ENCODE measurements at regions not wholly inside any gene's neighbourhood (a gene's known extent, or its start where the extent isn't known, plus 50 kb on each side); places are given as distances from the start of the nearest gene placed in this dataset.
"Not testable (repeated sequence)": the region's sequence is repeated elsewhere in the genome, so short reads cannot be mapped to it uniquely, and the experiment has no call there.

DNA sequence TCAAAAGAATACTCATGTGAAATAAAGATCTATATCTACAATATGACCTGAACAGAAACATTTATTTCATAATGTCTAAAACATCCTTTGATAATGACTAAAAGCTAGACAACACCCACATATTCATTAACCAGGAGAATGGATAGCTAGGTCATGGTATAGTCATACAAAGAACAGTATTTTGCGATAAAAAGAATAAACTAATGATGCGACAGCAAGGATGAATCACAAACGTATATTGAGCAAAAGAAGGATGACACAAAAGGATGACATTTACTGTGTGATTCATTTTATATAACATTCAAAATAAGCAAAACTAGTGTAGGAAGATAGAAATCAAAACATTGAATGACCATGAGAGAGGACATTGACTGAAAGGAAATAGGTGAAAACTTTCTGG lies 1233.1 kb downstream of the OTOL1 start (continued):
- TF ChIP-seq NFE2L1 (tag; IDR thresholded peaks at IDR 0.05; ENCODE audit: borderline replicate concordance, low read depth): no peak
- no peak for TF ChIP-seq ZNF311 (CRISPR knock-in tag; IDR thresholded peaks at IDR 0.05)
- TF ChIP-seq ZNF586 (CRISPR knock-in tag; conservative IDR thresholded peaks at IDR 0.05): no peak

DNA sequence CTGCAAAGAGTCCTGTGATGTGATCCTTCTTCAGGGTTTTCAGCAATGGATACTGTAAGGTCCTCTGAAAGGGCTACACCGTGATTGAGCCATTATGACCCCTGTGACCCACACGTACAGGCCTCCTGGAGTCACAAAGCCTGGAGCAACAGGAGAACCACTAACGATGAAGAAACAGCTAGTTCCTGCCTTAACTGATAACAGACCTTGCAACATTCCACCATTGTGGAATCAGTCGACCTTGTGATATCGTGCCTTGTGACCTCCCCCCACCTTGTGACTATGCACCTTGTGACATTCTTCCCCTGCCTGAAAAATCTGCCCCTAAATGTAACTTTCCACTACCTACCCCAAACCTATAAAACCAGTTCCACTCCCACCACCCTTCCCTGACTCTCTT lies 1235.4 kb downstream of the OTOL1 start:
- H4K20me1 ChIP-seq (replicated peaks; ENCODE audit: control insufficient read depth, insufficient read depth, low read length); DNase-seq (ENCODE audit: extremely low read depth in 1 of 4, low spot score in 3 of 4); H3K9me3 ChIP-seq (replicated peaks; ENCODE audit: control insufficient read depth, insufficient read depth, low read depth, low read length); H3K79me2 ChIP-seq (ENCODE audit: control insufficient read depth, insufficient read depth, low read length); ATAC-seq; in situ Hi-C loops (cut with MboI); H3K9me1 ChIP-seq (ENCODE audit: control insufficient read depth, insufficient read depth, low read length); H3K27ac ChIP-seq (ENCODE audit: extremely low read depth, low read depth, low read length); BruUV-seq (replicated peaks); H2AFZ ChIP-seq (ENCODE audit: low read depth, low read length); H3K4me1 ChIP-seq (replicated peaks in 1 of 2; ENCODE audit: control insufficient read depth in 2 of 2, insufficient read depth in 2 of 2, low read length in 2 of 2); H3K27me3 ChIP-seq (ENCODE audit: control insufficient read depth in 2 of 2, insufficient read depth in 2 of 2, low read length in 2 of 2); FAIRE-seq; intact Hi-C loops (cut with micrococcal nuclease); POLR2A ChIA-PET; H3K36me3 ChIP-seq (ENCODE audit: control insufficient read depth, insufficient read depth, low read length); H3K9ac ChIP-seq (ENCODE audit: insufficient read depth in 1 of 2, low read depth in 2 of 2, low read length in 2 of 2); H3K4me2 ChIP-seq (ENCODE audit: insufficient read depth, low read length); H3K4me3 ChIP-seq; CTCF ChIA-PET (ENCODE audit: low intra/inter-chr PET ratio): not testable (repeated sequence)
- WGBS (ENCODE audit: insufficient coverage, low coverage, missing lambda C conversion rate): 2% methylated on average over 5 of the region's 5 CpGs

DNA sequence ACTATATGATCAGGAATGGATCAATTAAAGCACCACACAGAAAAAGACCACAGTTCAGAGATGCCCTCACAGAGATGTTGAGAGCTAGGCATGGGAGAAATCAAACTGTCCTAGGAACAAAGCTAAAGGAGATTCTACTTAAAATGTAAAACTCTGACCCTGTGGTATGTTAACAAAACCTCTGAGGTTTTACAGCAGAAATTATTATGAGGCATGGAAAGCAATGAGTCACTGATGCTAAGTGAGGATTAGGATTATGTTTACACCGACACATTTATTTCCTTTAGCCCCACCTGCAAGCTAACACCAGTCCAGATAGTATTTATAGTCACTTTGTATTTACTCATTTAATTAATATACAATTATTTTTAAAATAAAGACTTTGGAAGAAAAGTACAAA lies 1242.2 kb downstream of the OTOL1 start:
- no peak overlapping the region for H3K27ac ChIP-seq (ENCODE audit: extremely low read depth, low read depth, low read length)
- in situ Hi-C loops (cut with MboI): no loop called here
- H3K4me2 ChIP-seq (ENCODE audit: insufficient read depth, low read length): no peak overlapping the region
- no peaks in the 10 kb centered on the region for H3K4me1 ChIP-seq (replicated peaks in 1 of 2; ENCODE audit: control insufficient read depth in 2 of 2, insufficient read depth in 2 of 2, low read length in 2 of 2)
- H2AFZ ChIP-seq (ENCODE audit: low read depth, low read length): no peak overlapping the region
- TF ChIP-seq HDAC6 (IDR thresholded peaks at IDR 0.05; ENCODE audit: low read depth, low read length) (no peak), ZNF140 (CRISPR knock-in tag; IDR thresholded peaks at IDR 0.05) (no peak), TAL1 (IDR thresholded peaks at IDR 0.05) (no peak), DMBX1 (CRISPR knock-in tag; IDR thresholded peaks at IDR 0.05; ENCODE audit: borderline replicate concordance) (no peak), ZNF830 (CRISPR knock-in tag; IDR thresholded peaks at IDR 0.05) (no peak), RFX5 (IDR thresholded peaks at IDR 0.05; ENCODE audit: low read depth, low read length) (no peak), GABPA (tag; conservative IDR thresholded peaks at IDR 0.05; ENCODE audit: low read depth) (no peak)
- TF ChIP-seq, protein P1, sequence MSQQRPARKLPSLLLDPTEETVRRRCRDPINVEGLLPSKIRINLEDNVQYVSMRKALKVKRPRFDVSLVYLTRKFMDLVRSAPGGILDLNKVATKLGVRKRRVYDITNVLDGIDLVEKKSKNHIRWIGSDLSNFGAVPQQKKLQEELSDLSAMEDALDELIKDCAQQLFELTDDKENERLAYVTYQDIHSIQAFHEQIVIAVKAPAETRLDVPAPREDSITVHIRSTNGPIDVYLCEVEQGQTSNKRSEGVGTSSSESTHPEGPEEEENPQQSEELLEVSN (IDR thresholded peaks at IDR 0.05; ENCODE audit: borderline replicate concordance in 1 of 2, extremely low read depth in 1 of 2, insufficient read depth in 1 of 2, insufficient read length in 1 of 2, low read depth in 1 of 2, low read length in 1 of 2, poor library complexity in 1 of 2, severe bottlenecking in 1 of 2): no peak
- no peak for FAIRE-seq
- H3K9ac ChIP-seq (ENCODE audit: insufficient read depth in 1 of 2, low read depth in 2 of 2, low read length in 2 of 2): no peak overlapping the region
- ChIA-PET CTCF (ENCODE audit: low intra/inter-chr PET ratio) (no interaction called here), POLR2A (no interaction called here)
- no peaks in the 10 kb centered on the region for H3K36me3 ChIP-seq (ENCODE audit: control insufficient read depth, insufficient read depth, low read length)
- H4K20me1 ChIP-seq (replicated peaks; ENCODE audit: control insufficient read depth, insufficient read depth, low read length): no peaks in the 10 kb centered on the region
- no peaks in the 10 kb centered on the region for H3K9me3 ChIP-seq (replicated peaks; ENCODE audit: control insufficient read depth, insufficient read depth, low read depth, low read length)
- no peaks in the 10 kb centered on the region for H3K79me2 ChIP-seq (ENCODE audit: control insufficient read depth, insufficient read depth, low read length)
- H3K27me3 ChIP-seq (ENCODE audit: control insufficient read depth in 2 of 2, insufficient read depth in 2 of 2, low read length in 2 of 2): no peaks in the 10 kb centered on the region
- H3K4me3 ChIP-seq: no peak overlapping the region
- no peak for ATAC-seq
- no TSS peak for BruUV-seq (replicated peaks)
- intact Hi-C loops (cut with micrococcal nuclease): no loop called here
- WGBS (ENCODE audit: insufficient coverage, low coverage, missing lambda C conversion rate): 0% methylated on average over 1 of the region's 1 CpG
- H3K9me1 ChIP-seq (ENCODE audit: control insufficient read depth, insufficient read depth, low read length): no peaks in the 10 kb centered on the region
- no peak for DNase-seq (ENCODE audit: extremely low read depth in 1 of 4, low spot score in 3 of 4)
